HepG2 (cell line): ENCODE measurements at regions not wholly inside any gene's neighbourhood (a gene's known extent, or its start where the extent isn't known, plus 50 kb on each side); places are given as distances from the start of the nearest gene placed in this dataset.

ENCODE experiments used
- EZH2 ChIP-seq: conservative IDR thresholded peaks from 2 replicates; pipeline ENCODE4 v1.6.1; 2012; ENCODE audit warnings: mild to moderate bottlenecking, low read depth, low read length, moderate library complexity
- FOSL1 ChIP-seq: sonication (generic); formaldehyde crosslinking; IDR thresholded peaks from 2 replicates; pipeline ENCODE4 v1.9.0; 2021; ENCODE audit warnings: missing genetic modification reagents, borderline replicate concordance
- MLLT10 ChIP-seq: sonication (generic); formaldehyde crosslinking; IDR thresholded peaks from 2 replicates; pipeline ENCODE4 v1.4.0; 2020; ENCODE audit warnings: missing genetic modification reagents
- MXI1 ChIP-seq: IDR thresholded peaks from 3 replicates; pipeline ENCODE4 v1.6.1; 2012; ENCODE audit warnings: low read depth, low read length, inconsistent platforms, borderline replicate concordance
- RAD51 ChIP-seq: fragments of 450-650 bp; IDR thresholded peaks from 2 replicates; pipeline ENCODE4 v1.6.1; 2016; ENCODE audit warnings: borderline replicate concordance
- RNF2 ChIP-seq: fragments of 450-650 bp; conservative IDR thresholded peaks from 2 replicates; pipeline ENCODE4 v1.6.1; 2016; ENCODE audit warnings: low read depth
- TAF1 ChIP-seq: sonication (generic); formaldehyde crosslinking; IDR thresholded peaks from 2 replicates; pipeline ENCODE4 v1.4.0; 2020; ENCODE audit warnings: missing genetic modification reagents
- ZBTB21 ChIP-seq: sonication (generic); formaldehyde crosslinking; IDR thresholded peaks from 2 replicates; pipeline ENCODE4 v1.4.0; 2020; ENCODE audit warnings: missing genetic modification reagents
- ZNF20 ChIP-seq: sonication (generic); formaldehyde crosslinking; IDR thresholded peaks from 2 replicates; pipeline ENCODE4 v1.4.0; 2020; ENCODE audit warnings: mild to moderate bottlenecking, moderate library complexity, missing genetic modification reagents
- ZNF629 ChIP-seq: sonication (generic); formaldehyde crosslinking; conservative IDR thresholded peaks from 2 replicates; pipeline ENCODE4 v1.5.0; 2020; ENCODE audit warnings: missing genetic modification reagents
- ZNF737 ChIP-seq: sonication (generic); formaldehyde crosslinking; IDR thresholded peaks from 2 replicates; pipeline ENCODE4 v1.5.0; 2020; ENCODE audit warnings: missing genetic modification reagents, mild to moderate bottlenecking, borderline replicate concordance
- ZNF766 ChIP-seq: sonication (generic); formaldehyde crosslinking; IDR thresholded peaks from 2 replicates; pipeline ENCODE4 v1.5.0; 2020; ENCODE audit warnings: missing genetic modification reagents, borderline replicate concordance
- TF ChIP-seq, protein P1 (sequence below): sonication (generic); formaldehyde crosslinking; IDR thresholded peaks from 2 replicates; pipeline ENCODE4 v1.5.0; 2020; ENCODE audit warnings: mild to moderate bottlenecking, missing genetic modification reagents, moderate library complexity

DNA sequence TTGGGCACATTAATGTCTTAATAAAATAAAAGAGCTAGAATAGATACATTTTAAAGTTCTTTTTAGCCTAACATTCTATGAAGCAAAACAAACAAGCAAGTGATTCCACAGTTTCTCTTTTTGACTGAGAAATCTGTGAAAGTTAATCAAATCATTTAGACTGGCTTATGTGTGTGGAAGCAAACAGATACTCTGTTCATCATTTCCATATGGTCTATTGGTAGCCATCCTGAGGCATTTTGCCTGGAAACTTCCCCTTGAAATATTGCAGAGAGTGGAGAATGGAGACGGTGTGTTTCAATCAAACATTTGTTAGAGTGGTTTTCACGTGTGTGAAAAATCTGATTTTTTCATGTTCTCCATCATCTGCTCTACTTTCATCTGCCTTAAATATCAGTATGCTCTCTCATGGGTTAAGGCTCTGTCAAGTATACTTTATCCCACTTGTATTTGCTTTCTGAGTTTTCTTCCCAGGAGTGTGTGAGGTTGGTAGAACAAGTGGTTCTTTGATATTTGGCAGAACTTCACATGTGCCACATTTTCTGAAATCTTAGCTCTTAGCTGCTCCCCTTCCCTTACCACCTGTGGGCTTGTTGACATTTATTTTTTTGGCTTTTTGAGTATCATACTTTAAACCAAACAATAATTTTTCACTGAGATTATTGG, 139.1 kb upstream of the PTGFR start:
- TF ChIP-seq ZNF629 (CRISPR knock-in tag) (no peak), MXI1 (no peak), ZBTB21 (CRISPR knock-in tag) (no peak), RNF2 (no peak), ZNF737 (CRISPR knock-in tag) (no peak), TAF1 (CRISPR knock-in tag) (no peak), ZNF20 (CRISPR knock-in tag) (no peak), MLLT10 (CRISPR knock-in tag) (no peak), EZH2 (no peak), ZNF766 (CRISPR knock-in tag) (no peak), RAD51 (no peak), FOSL1 (CRISPR knock-in tag) (no peak)
- TF ChIP-seq, protein P1, sequence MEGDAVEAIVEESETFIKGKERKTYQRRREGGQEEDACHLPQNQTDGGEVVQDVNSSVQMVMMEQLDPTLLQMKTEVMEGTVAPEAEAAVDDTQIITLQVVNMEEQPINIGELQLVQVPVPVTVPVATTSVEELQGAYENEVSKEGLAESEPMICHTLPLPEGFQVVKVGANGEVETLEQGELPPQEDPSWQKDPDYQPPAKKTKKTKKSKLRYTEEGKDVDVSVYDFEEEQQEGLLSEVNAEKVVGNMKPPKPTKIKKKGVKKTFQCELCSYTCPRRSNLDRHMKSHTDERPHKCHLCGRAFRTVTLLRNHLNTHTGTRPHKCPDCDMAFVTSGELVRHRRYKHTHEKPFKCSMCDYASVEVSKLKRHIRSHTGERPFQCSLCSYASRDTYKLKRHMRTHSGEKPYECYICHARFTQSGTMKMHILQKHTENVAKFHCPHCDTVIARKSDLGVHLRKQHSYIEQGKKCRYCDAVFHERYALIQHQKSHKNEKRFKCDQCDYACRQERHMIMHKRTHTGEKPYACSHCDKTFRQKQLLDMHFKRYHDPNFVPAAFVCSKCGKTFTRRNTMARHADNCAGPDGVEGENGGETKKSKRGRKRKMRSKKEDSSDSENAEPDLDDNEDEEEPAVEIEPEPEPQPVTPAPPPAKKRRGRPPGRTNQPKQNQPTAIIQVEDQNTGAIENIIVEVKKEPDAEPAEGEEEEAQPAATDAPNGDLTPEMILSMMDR = no peak
